ENCODE measurements at regions not wholly inside any gene's neighbourhood (a gene's known extent, or its start where the extent isn't known, plus 50 kb on each side); places are given as distances from the start of the nearest gene placed in this dataset.

- H3K9me3 ChIP-seq: no peaks in the 10 kb centered on the region
- intact Hi-C loops (cut with DNase I; ENCODE audit: low total_unique reads): no loop called here
These were observed 159.8 kb downstream of the UXS1 start for GRCh38 chr2:106034325-106034724.

DNA sequence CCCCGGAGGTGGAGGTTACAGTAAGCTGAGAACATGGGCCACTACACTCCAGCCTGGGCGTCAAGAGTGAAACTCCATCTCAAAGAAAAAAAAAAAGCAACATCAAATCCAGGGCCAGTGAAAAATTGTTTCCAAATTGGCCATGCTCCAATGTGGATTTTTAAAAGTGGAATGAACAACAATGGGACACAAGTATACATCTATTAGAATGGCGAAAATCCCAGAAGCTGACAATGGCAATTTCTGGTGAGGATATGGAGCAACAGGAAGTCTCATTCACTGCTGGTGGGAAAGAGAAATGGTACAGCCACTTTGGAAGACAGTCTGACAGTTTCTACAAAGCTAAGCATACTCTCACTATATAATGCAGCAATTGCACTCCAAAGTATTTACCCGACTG is 161.4 kb downstream of the UXS1 start:
- TF ChIP-seq POLR2A (IDR thresholded peaks at IDR 0.05): no peak
- TF ChIP-seq, protein P1, sequence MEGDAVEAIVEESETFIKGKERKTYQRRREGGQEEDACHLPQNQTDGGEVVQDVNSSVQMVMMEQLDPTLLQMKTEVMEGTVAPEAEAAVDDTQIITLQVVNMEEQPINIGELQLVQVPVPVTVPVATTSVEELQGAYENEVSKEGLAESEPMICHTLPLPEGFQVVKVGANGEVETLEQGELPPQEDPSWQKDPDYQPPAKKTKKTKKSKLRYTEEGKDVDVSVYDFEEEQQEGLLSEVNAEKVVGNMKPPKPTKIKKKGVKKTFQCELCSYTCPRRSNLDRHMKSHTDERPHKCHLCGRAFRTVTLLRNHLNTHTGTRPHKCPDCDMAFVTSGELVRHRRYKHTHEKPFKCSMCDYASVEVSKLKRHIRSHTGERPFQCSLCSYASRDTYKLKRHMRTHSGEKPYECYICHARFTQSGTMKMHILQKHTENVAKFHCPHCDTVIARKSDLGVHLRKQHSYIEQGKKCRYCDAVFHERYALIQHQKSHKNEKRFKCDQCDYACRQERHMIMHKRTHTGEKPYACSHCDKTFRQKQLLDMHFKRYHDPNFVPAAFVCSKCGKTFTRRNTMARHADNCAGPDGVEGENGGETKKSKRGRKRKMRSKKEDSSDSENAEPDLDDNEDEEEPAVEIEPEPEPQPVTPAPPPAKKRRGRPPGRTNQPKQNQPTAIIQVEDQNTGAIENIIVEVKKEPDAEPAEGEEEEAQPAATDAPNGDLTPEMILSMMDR (IDR thresholded peaks at IDR 0.05): no peak
- no peak for TF ChIP-seq POLR2AphosphoS5 (IDR thresholded peaks at IDR 0.05)
- Histone ChIP-seq H3K36me3 (no peaks in the 10 kb centered on the region), H3K27me3 (no peaks in the 10 kb centered on the region), H3K4me1 (peaks cover 0 to 8% of the 10 kb centered on the region in 2 donors), H3K27ac (no peak overlapping the region), H3K4me3 (no peak overlapping the region), H3K9me3 (no peaks in the 10 kb centered on the region)
- DNase-seq (ENCODE audit: low spot score in 2 of 2): no peak
- intact Hi-C loops (cut with DNase I; ENCODE audit: low total_unique reads): no loop called here

More at GRCh38 chr2:106034325-106034724, 159.8 kb downstream of the UXS1 start:
- H3K4me3 ChIP-seq: no peak overlapping the region
- H3K4me1 ChIP-seq: peaks cover 0 to 8% of the 10 kb centered on the region in 2 donors
- no peak for DNase-seq (ENCODE audit: low spot score in 2 of 2)
- no peaks in the 10 kb centered on the region for H3K36me3 ChIP-seq
- TF ChIP-seq POLR2AphosphoS5 (IDR thresholded peaks at IDR 0.05) (no peak), POLR2A (IDR thresholded peaks at IDR 0.05) (no peak)
- TF ChIP-seq, protein P1 (IDR thresholded peaks at IDR 0.05): no peak
- no peaks in the 10 kb centered on the region for H3K27me3 ChIP-seq
- H3K27ac ChIP-seq: no peak overlapping the region

GRCh38 chr2:106030287-106031268 is 163.5 kb downstream of the UXS1 start:
- intact Hi-C loops (cut with DNase I; ENCODE audit: low total_unique reads): no loop called here
- Histone ChIP-seq H3K27me3 (no peaks in the 10 kb centered on the region), H3K4me1 (peaks cover 0 to 8% of the 10 kb centered on the region in 2 donors), H3K9me3 (no peaks in the 10 kb centered on the region), H3K27ac (peak overlapping the region; percentile 90 to 96), H3K4me3 (peak overlapping the region in 1 of 3 donors; percentile 49), H3K36me3 (no peaks in the 10 kb centered on the region)
- TF ChIP-seq POLR2AphosphoS5 (IDR thresholded peaks at IDR 0.05) (peak in 1 of 3 donors; percentile 8), POLR2A (IDR thresholded peaks at IDR 0.05) (no peak)
- peak in 1 of 2 donors; percentile 52 for DNase-seq (ENCODE audit: low spot score in 2 of 2)

GRCh38 chr2:106028192-106028591 is 165.9 kb downstream of the UXS1 start:
- DNase-seq (ENCODE audit: low spot score in 2 of 2): no peak
- H3K4me1 ChIP-seq: peaks cover 0 to 8% of the 10 kb centered on the region in 2 donors
- H3K4me3 ChIP-seq: no peak overlapping the region
- no peaks in the 10 kb centered on the region for H3K9me3 ChIP-seq
- H3K36me3 ChIP-seq: no peaks in the 10 kb centered on the region
- intact Hi-C loops (cut with DNase I; ENCODE audit: low total_unique reads): no loop called here
- no peak overlapping the region for H3K27ac ChIP-seq
- TF ChIP-seq, protein P1 (IDR thresholded peaks at IDR 0.05): no peak
- TF ChIP-seq POLR2A (IDR thresholded peaks at IDR 0.05): no peak
- no peak for TF ChIP-seq POLR2AphosphoS5 (IDR thresholded peaks at IDR 0.05)
- no peaks in the 10 kb centered on the region for H3K27me3 ChIP-seq

- no peaks in the 10 kb centered on the region for H3K27me3 ChIP-seq
These were observed 167.6 kb downstream of the UXS1 start for GRCh38 chr2:106026271-106027190.

More at GRCh38 chr2:106026271-106027190, 167.6 kb downstream of the UXS1 start:
- Histone ChIP-seq H3K4me1 (peaks cover 0 to 8% of the 10 kb centered on the region in 2 donors), H3K27ac (no peak overlapping the region), H3K9me3 (no peaks in the 10 kb centered on the region), H3K4me3 (no peak overlapping the region), H3K36me3 (no peaks in the 10 kb centered on the region)
- no peak for DNase-seq (ENCODE audit: low spot score in 2 of 2)
- TF ChIP-seq, protein P1 (IDR thresholded peaks at IDR 0.05): no peak
- TF ChIP-seq POLR2A (IDR thresholded peaks at IDR 0.05) (no peak), POLR2AphosphoS5 (IDR thresholded peaks at IDR 0.05) (no peak)
- intact Hi-C loops (cut with DNase I; ENCODE audit: low total_unique reads): no loop called here
